Mesendoderm (in vitro differentiated cells): ENCODE measurements at regions not wholly inside any gene's neighbourhood (a gene's known extent, or its start where the extent isn't known, plus 50 kb on each side); places are given as distances from the start of the nearest gene placed in this dataset.

Experiments used
- DNase-seq: peaks from one replicate; pipeline ENCODE4 v3.0.0; 2013
- H2AK5ac ChIP-seq: 2 replicates; pipeline ENCODE4 v1.6.1; 2013; ENCODE audit warnings: low read length, inconsistent platforms
- H2BK120ac ChIP-seq: 2 replicates; pipeline ENCODE4 v1.6.1; 2013; ENCODE audit warnings: low read depth, mild to moderate bottlenecking, low read length, moderate library complexity, mixed read lengths
- H2BK15ac ChIP-seq: replicated peaks from 2 replicates; pipeline ENCODE4 v1.6.1; 2013; ENCODE audit warnings: low read depth, mild to moderate bottlenecking, moderate library complexity
- H2BK5ac ChIP-seq: 2 replicates; pipeline ENCODE4 v1.6.1; 2013; ENCODE audit warnings: low read length, inconsistent platforms
- H3K18ac ChIP-seq: 2 replicates; pipeline ENCODE4 v1.6.1; 2013; ENCODE audit warnings: mild to moderate bottlenecking, low read length, mixed read lengths
- H3K23ac ChIP-seq: one replicate; pipeline ENCODE4 v1.6.1; 2013; ENCODE audit warnings: low read length
- H3K27ac ChIP-seq: 2 replicates; pipeline ENCODE4 v1.5.1; 2013; ENCODE audit warnings: low read depth, mild to moderate bottlenecking, inconsistent platforms, low read length, moderate library complexity
- H3K27me3 ChIP-seq: 2 replicates; pipeline ENCODE4 v1.6.1; 2013; ENCODE audit warnings: low read length, control low read depth, mild to moderate bottlenecking, inconsistent platforms; ENCODE audit not compliant: insufficient read depth, poor library complexity
- H3K36me3 ChIP-seq: 2 replicates; pipeline ENCODE4 v1.6.1; 2013; ENCODE audit warnings: low read length, inconsistent platforms; ENCODE audit not compliant: control insufficient read depth, insufficient read depth
- H3K4ac ChIP-seq: one replicate; pipeline ENCODE4 v1.6.1; 2013; ENCODE audit warnings: low read depth, mild to moderate bottlenecking, low read length, moderate library complexity
- H3K4me1 ChIP-seq: 2 replicates; pipeline ENCODE4 v1.6.1; 2013; ENCODE audit warnings: low read depth, low read length, inconsistent platforms; ENCODE audit not compliant: control insufficient read depth
- H3K4me2 ChIP-seq: 2 replicates; pipeline ENCODE4 v1.6.1; 2013; ENCODE audit warnings: low read length
- H3K4me3 ChIP-seq: 2 replicates; pipeline ENCODE4 v1.5.1; 2013; ENCODE audit warnings: mild to moderate bottlenecking, low read length
- H3K56ac ChIP-seq: one replicate; pipeline ENCODE4 v1.6.1; 2013; ENCODE audit warnings: low read length
- H3K79me1 ChIP-seq: 2 replicates; pipeline ENCODE4 v1.6.1; 2013; ENCODE audit warnings: low read length, inconsistent platforms
- H3K79me2 ChIP-seq: 2 replicates; pipeline ENCODE4 v1.6.1; 2013; ENCODE audit warnings: mild to moderate bottlenecking, low read length; ENCODE audit not compliant: control insufficient read depth, insufficient read depth
- H3K9ac ChIP-seq: 2 replicates; pipeline ENCODE4 v1.6.1; 2013; ENCODE audit warnings: low read length, inconsistent platforms
- H4K5ac ChIP-seq: one replicate; pipeline ENCODE4 v1.6.1; 2013; ENCODE audit warnings: low read length
- H4K8ac ChIP-seq: one replicate; pipeline ENCODE4 v1.6.1; 2013; ENCODE audit warnings: low read depth, mild to moderate bottlenecking, control low read depth, low read length, moderate library complexity
- WGBS: extraction: QIAGEN DNeasy Blood & Tissue Kit; methylation state at CpG from one replicate; pipeline ENCODE4 v1.1.7; 2013; ENCODE audit warnings: low lambda C conversion rate, missing lambda C conversion rate; ENCODE audit not compliant: insufficient coverage; ENCODE audit errors: extremely low coverage; 5-methylcytosine and 5-hydroxymethylcytosine counted together

DNA sequence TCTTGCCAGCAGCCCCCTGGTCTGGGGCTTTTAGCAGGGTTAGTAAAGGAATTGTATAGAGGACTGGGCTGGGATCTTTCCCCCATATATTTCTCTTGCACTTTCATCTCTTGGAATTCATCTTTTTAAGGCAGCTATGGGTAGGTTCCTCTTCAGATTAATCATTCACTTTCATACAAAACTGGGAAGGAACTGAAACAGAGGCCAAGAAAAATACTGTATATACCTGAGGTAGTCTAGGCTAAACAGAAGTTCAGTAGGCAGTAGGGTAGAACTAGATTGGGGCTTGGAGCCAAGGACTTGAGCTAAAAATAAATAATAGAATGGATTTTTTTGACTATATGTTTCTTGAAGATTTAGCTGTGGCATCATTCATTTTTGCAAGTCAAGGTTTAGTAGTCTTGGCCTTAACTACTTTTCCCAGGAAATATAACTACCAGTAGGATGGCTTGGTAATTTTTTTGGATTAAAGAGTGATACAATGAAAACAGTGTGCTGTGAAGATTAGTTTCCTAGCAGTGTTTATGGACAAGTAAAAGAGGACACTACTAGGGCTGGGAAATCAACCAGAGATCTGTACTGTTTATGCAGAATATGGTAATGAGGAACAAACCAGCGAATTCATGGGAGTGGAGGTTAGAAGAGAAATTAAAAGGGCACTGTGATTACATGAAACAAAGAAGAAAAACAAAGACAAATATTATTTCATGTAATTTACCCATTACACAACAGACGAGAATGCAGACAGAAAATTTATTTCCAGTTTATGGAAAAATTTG lies 50.9 kb upstream of the PTGS2 start:
- Histone ChIP-seq H3K36me3 (no peaks in the 10 kb centered on the region), H3K4ac (no peak overlapping the region), H2BK120ac (no peak overlapping the region), H2BK15ac (no peak overlapping the region), H2BK5ac (no peak overlapping the region), H4K5ac (no peak overlapping the region), H3K4me1 (no peaks in the 10 kb centered on the region), H3K9ac (no peak overlapping the region), H3K4me2 (no peak overlapping the region), H3K79me1 (no peaks in the 10 kb centered on the region), H3K4me3 (no peak overlapping the region), H4K8ac (no peak overlapping the region), H3K56ac (no peak overlapping the region), H3K18ac (no peak overlapping the region), H3K23ac (no peak overlapping the region), H3K79me2 (no peaks in the 10 kb centered on the region), H3K27ac (no peak overlapping the region), H2AK5ac (no peak overlapping the region), H3K27me3 (no peaks in the 10 kb centered on the region)
- DNase-seq, result no peak
- no CpG with 5 or more reads among the region's 2 CpGs for WGBS
